ENCODE measurements at regions not wholly inside any gene's neighbourhood (a gene's known extent, or its start where the extent isn't known, plus 50 kb on each side); places are given as distances from the start of the nearest gene placed in this dataset.

DNA sequence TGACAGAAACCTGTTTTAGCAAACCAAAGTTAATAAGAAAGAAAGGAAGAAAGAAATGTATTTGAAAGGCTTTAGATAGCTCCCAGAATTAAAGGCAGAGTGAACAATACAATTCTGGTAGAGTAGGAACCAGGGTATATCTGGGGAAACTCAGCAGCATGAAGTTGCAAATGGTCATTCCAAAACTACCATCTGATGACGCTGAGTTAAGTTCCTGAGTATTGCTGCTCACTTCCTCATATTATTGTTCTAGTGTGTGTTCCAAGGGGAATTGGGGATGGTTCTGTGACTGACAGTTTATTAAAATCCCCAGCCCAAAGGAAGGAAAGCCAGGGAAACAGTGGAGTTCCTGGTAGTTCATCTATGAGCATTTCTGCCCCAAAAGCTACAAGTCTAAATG, 88.3 kb upstream of the FRMD4B start:
- no peak overlapping the region for H2AFZ ChIP-seq (ENCODE audit: low read depth, low read length)
- H3K27me3 ChIP-seq (ENCODE audit: low read depth, low read length): peaks cover 24% of the 10 kb centered on the region
- no peaks in the 10 kb centered on the region for H3K79me2 ChIP-seq (ENCODE audit: low read length)
- H4K20me1 ChIP-seq (ENCODE audit: insufficient read depth, low read length): no peaks in the 10 kb centered on the region
- H3K4me2 ChIP-seq (ENCODE audit: low read length): no peak overlapping the region
- TF ChIP-seq EZH2phosphoT487 (IDR thresholded peaks at IDR 0.05; ENCODE audit: low read depth): no peak
- TF ChIP-seq CTCF (IDR thresholded peaks at IDR 0.05; ENCODE audit: low read depth, low read length): no peak
- H3K27ac ChIP-seq (ENCODE audit: low read length): no peak overlapping the region
- H3K36me3 ChIP-seq (replicated peaks; ENCODE audit: low read depth, low read length): no peaks in the 10 kb centered on the region
- H3K9ac ChIP-seq (ENCODE audit: low read length): no peak overlapping the region
- no peaks in the 10 kb centered on the region for H3K9me3 ChIP-seq (ENCODE audit: insufficient read depth, low read length)
- H3K4me1 ChIP-seq (ENCODE audit: low read length): no peaks in the 10 kb centered on the region
- H3K4me3 ChIP-seq (ENCODE audit: low read length): no peak overlapping the region

- no peak overlapping the region for H3K4me2 ChIP-seq (ENCODE audit: low read length)
- H3K9ac ChIP-seq (ENCODE audit: low read length): no peak overlapping the region
- no peak overlapping the region for H2AFZ ChIP-seq (ENCODE audit: low read depth, low read length)
- H3K27ac ChIP-seq (ENCODE audit: low read length): no peak overlapping the region
- no peaks in the 10 kb centered on the region for H3K4me1 ChIP-seq (ENCODE audit: low read length)
- H3K4me3 ChIP-seq (ENCODE audit: low read length): no peak overlapping the region
- TF ChIP-seq EZH2phosphoT487 (IDR thresholded peaks at IDR 0.05; ENCODE audit: low read depth) (no peak), CTCF (IDR thresholded peaks at IDR 0.05; ENCODE audit: low read depth, low read length) (no peak)
- no peaks in the 10 kb centered on the region for H3K36me3 ChIP-seq (replicated peaks; ENCODE audit: low read depth, low read length)
- no peaks in the 10 kb centered on the region for H3K79me2 ChIP-seq (ENCODE audit: low read length)
- H3K27me3 ChIP-seq (ENCODE audit: low read depth, low read length): peaks cover 24% of the 10 kb centered on the region
- no peaks in the 10 kb centered on the region for H4K20me1 ChIP-seq (ENCODE audit: insufficient read depth, low read length)
- H3K9me3 ChIP-seq (ENCODE audit: insufficient read depth, low read length): no peaks in the 10 kb centered on the region
Measured at GRCh38 chr3:69472093-69472492, 86.2 kb upstream of the FRMD4B start.

- Histone ChIP-seq H3K79me2 (ENCODE audit: low read length) (no peaks in the 10 kb centered on the region), H2AFZ (ENCODE audit: low read depth, low read length) (no peak overlapping the region), H3K27me3 (ENCODE audit: low read depth, low read length) (no peaks in the 10 kb centered on the region), H4K20me1 (ENCODE audit: insufficient read depth, low read length) (no peaks in the 10 kb centered on the region), H3K36me3 (replicated peaks; ENCODE audit: low read depth, low read length) (no peaks in the 10 kb centered on the region), H3K27ac (ENCODE audit: low read length) (no peak overlapping the region), H3K9me3 (ENCODE audit: insufficient read depth, low read length) (no peaks in the 10 kb centered on the region), H3K4me2 (ENCODE audit: low read length) (no peak overlapping the region), H3K4me3 (ENCODE audit: low read length) (no peak overlapping the region), H3K9ac (ENCODE audit: low read length) (no peak overlapping the region), H3K4me1 (ENCODE audit: low read length) (0 out of 2 replicates have a peak, but pooled peaks cover 3% of the 10 kb centered on the region)
- TF ChIP-seq EZH2phosphoT487 (IDR thresholded peaks at IDR 0.05; ENCODE audit: low read depth) (no peak), CTCF (IDR thresholded peaks at IDR 0.05; ENCODE audit: low read depth, low read length) (no peak)
Measured at GRCh38 chr3:69463531-69463930, 77.6 kb upstream of the FRMD4B start.

- TF ChIP-seq EZH2phosphoT487 (IDR thresholded peaks at IDR 0.05; ENCODE audit: low read depth): no peak
- no peak for TF ChIP-seq CTCF (IDR thresholded peaks at IDR 0.05; ENCODE audit: low read depth, low read length)
- Histone ChIP-seq H3K4me3 (ENCODE audit: low read length) (no peak overlapping the region), H2AFZ (ENCODE audit: low read depth, low read length) (no peak overlapping the region), H3K36me3 (replicated peaks; ENCODE audit: low read depth, low read length) (no peaks in the 10 kb centered on the region), H3K4me2 (ENCODE audit: low read length) (no peak overlapping the region), H3K9me3 (ENCODE audit: insufficient read depth, low read length) (no peaks in the 10 kb centered on the region), H3K4me1 (ENCODE audit: low read length) (0 out of 2 replicates have a peak, but pooled peaks cover 3% of the 10 kb centered on the region), H3K9ac (ENCODE audit: low read length) (no peak overlapping the region), H4K20me1 (ENCODE audit: insufficient read depth, low read length) (no peaks in the 10 kb centered on the region), H3K27me3 (ENCODE audit: low read depth, low read length) (no peaks in the 10 kb centered on the region), H3K27ac (ENCODE audit: low read length) (no peak overlapping the region), H3K79me2 (ENCODE audit: low read length) (no peaks in the 10 kb centered on the region)
Measured at GRCh38 chr3:69462826-69463100, 76.9 kb upstream of the FRMD4B start.

Measured in OCI-LY3 (cell line).